ENCODE measurements at regions not wholly inside any gene's neighbourhood (a gene's known extent, or its start where the extent isn't known, plus 50 kb on each side); places are given as distances from the start of the nearest gene placed in this dataset.

DNA sequence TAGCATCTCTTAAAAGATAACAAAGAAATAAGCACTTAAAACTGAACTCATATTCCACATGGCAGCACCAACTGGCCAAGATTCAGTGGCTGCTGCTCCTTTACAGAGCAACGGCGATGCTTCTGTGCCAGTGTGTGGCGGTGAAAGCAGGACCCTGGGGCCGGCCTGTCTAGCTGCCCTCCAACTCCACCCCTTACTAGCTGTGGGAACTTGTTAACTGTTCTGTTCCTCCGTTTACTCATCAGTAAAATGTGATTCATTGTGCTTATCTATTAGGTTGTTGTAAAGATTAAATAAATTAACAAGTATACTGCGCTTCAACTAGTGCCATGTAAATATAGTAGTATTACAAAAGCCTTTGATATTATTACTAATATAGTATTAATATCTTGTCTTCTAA, 133.2 kb downstream of the GDAP2 start:
- Histone ChIP-seq H3K9ac (ENCODE audit: low read length) (no peak overlapping the region), H3K4me1 (ENCODE audit: low read length) (no peaks in the 10 kb centered on the region), H2AFZ (ENCODE audit: low read depth, low read length) (no peak overlapping the region), H3K9me3 (ENCODE audit: insufficient read depth, low read length) (no peaks in the 10 kb centered on the region), H4K20me1 (ENCODE audit: insufficient read depth, low read length) (no peaks in the 10 kb centered on the region), H3K79me2 (ENCODE audit: low read length) (no peaks in the 10 kb centered on the region), H3K36me3 (replicated peaks; ENCODE audit: low read depth, low read length) (no peaks in the 10 kb centered on the region), H3K4me3 (ENCODE audit: low read length) (no peak overlapping the region), H3K27ac (ENCODE audit: low read length) (no peak overlapping the region), H3K4me2 (ENCODE audit: low read length) (no peak overlapping the region), H3K27me3 (ENCODE audit: low read depth, low read length) (no peaks in the 10 kb centered on the region)
- TF ChIP-seq, protein P1, sequence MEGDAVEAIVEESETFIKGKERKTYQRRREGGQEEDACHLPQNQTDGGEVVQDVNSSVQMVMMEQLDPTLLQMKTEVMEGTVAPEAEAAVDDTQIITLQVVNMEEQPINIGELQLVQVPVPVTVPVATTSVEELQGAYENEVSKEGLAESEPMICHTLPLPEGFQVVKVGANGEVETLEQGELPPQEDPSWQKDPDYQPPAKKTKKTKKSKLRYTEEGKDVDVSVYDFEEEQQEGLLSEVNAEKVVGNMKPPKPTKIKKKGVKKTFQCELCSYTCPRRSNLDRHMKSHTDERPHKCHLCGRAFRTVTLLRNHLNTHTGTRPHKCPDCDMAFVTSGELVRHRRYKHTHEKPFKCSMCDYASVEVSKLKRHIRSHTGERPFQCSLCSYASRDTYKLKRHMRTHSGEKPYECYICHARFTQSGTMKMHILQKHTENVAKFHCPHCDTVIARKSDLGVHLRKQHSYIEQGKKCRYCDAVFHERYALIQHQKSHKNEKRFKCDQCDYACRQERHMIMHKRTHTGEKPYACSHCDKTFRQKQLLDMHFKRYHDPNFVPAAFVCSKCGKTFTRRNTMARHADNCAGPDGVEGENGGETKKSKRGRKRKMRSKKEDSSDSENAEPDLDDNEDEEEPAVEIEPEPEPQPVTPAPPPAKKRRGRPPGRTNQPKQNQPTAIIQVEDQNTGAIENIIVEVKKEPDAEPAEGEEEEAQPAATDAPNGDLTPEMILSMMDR (IDR thresholded peaks at IDR 0.05; ENCODE audit: low read depth, low read length), result no peak
- no peak for TF ChIP-seq EZH2phosphoT487 (IDR thresholded peaks at IDR 0.05; ENCODE audit: low read depth)

GRCh38 chr1:117798550-117798949, 130.9 kb downstream of the GDAP2 start:
- Histone ChIP-seq H3K27me3 (ENCODE audit: low read depth, low read length) (no peaks in the 10 kb centered on the region), H3K4me1 (ENCODE audit: low read length) (no peaks in the 10 kb centered on the region), H3K4me3 (ENCODE audit: low read length) (no peak overlapping the region)

GRCh38 chr1:117802531-117803257, 126.7 kb downstream of the GDAP2 start:
- Histone ChIP-seq H3K4me3 (ENCODE audit: low read length) (no peak overlapping the region), H3K4me1 (ENCODE audit: low read length) (no peaks in the 10 kb centered on the region)

More at GRCh38 chr1:117798550-117798949, 130.9 kb downstream of the GDAP2 start:
- H3K4me2 ChIP-seq (ENCODE audit: low read length), result no peak overlapping the region
- H3K9ac ChIP-seq (ENCODE audit: low read length), result no peak overlapping the region
- no peaks in the 10 kb centered on the region for H3K79me2 ChIP-seq (ENCODE audit: low read length)
- H3K9me3 ChIP-seq (ENCODE audit: insufficient read depth, low read length), result no peaks in the 10 kb centered on the region
- no peaks in the 10 kb centered on the region for H4K20me1 ChIP-seq (ENCODE audit: insufficient read depth, low read length)
- no peak overlapping the region for H2AFZ ChIP-seq (ENCODE audit: low read depth, low read length)
- no peak overlapping the region for H3K27ac ChIP-seq (ENCODE audit: low read length)
- TF ChIP-seq, protein P1 (IDR thresholded peaks at IDR 0.05; ENCODE audit: low read depth, low read length), result no peak
- no peak for TF ChIP-seq EZH2phosphoT487 (IDR thresholded peaks at IDR 0.05; ENCODE audit: low read depth)
- no peaks in the 10 kb centered on the region for H3K36me3 ChIP-seq (replicated peaks; ENCODE audit: low read depth, low read length)

DNA sequence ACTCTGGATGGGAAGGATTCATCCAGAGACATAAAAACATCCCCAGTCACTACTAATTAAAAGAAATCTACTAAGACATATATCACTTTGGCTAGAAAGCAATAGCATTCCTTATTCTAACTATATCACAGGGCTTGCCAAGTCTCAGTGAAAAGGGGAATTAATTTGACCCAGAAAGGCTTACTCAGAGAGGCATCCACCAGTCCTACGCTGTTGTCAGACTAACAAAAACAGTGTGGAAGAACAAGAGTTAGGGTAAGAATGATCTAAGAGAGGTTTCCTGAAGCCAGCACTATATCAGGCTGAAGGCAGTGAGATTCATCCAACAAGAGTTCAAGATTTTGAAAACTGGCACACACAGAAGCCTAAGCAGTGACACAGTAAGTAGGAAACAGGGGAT, 126.1 kb downstream of the GDAP2 start:
- no peaks in the 10 kb centered on the region for H4K20me1 ChIP-seq (ENCODE audit: insufficient read depth, low read length)
- H3K9ac ChIP-seq (ENCODE audit: low read length), result no peak overlapping the region
- H3K4me3 ChIP-seq (ENCODE audit: low read length), result no peak overlapping the region
- no peaks in the 10 kb centered on the region for H3K79me2 ChIP-seq (ENCODE audit: low read length)
- TF ChIP-seq EZH2phosphoT487 (IDR thresholded peaks at IDR 0.05; ENCODE audit: low read depth), result no peak
- TF ChIP-seq, protein P1 (IDR thresholded peaks at IDR 0.05; ENCODE audit: low read depth, low read length), result no peak
- 0 out of 2 replicates have a peak, but pooled peaks cover 6% of the 10 kb centered on the region for H3K27me3 ChIP-seq (ENCODE audit: low read depth, low read length)
- H3K36me3 ChIP-seq (replicated peaks; ENCODE audit: low read depth, low read length), result no peaks in the 10 kb centered on the region
- no peak overlapping the region for H3K27ac ChIP-seq (ENCODE audit: low read length)
- no peaks in the 10 kb centered on the region for H3K4me1 ChIP-seq (ENCODE audit: low read length)
- H2AFZ ChIP-seq (ENCODE audit: low read depth, low read length), result no peak overlapping the region
- H3K9me3 ChIP-seq (ENCODE audit: insufficient read depth, low read length), result no peaks in the 10 kb centered on the region
- H3K4me2 ChIP-seq (ENCODE audit: low read length), result no peak overlapping the region

More at GRCh38 chr1:117802531-117803257, 126.7 kb downstream of the GDAP2 start:
- Histone ChIP-seq H2AFZ (ENCODE audit: low read depth, low read length) (no peak overlapping the region), H3K36me3 (replicated peaks; ENCODE audit: low read depth, low read length) (no peaks in the 10 kb centered on the region), H3K79me2 (ENCODE audit: low read length) (no peaks in the 10 kb centered on the region), H3K9ac (ENCODE audit: low read length) (no peak overlapping the region), H3K9me3 (ENCODE audit: insufficient read depth, low read length) (no peaks in the 10 kb centered on the region), H3K27me3 (ENCODE audit: low read depth, low read length) (0 out of 2 replicates have a peak, but pooled peaks cover 6% of the 10 kb centered on the region), H4K20me1 (ENCODE audit: insufficient read depth, low read length) (no peaks in the 10 kb centered on the region), H3K27ac (ENCODE audit: low read length) (no peak overlapping the region), H3K4me2 (ENCODE audit: low read length) (no peak overlapping the region)
- no peak for TF ChIP-seq EZH2phosphoT487 (IDR thresholded peaks at IDR 0.05; ENCODE audit: low read depth)
- TF ChIP-seq, protein P1 (IDR thresholded peaks at IDR 0.05; ENCODE audit: low read depth, low read length), result no peak

Measured in OCI-LY3 (cell line).